ENCODE measurements at regions not wholly inside any gene's neighbourhood (a gene's known extent, or its start where the extent isn't known, plus 50 kb on each side); places are given as distances from the start of the nearest gene placed in this dataset.

DNA sequence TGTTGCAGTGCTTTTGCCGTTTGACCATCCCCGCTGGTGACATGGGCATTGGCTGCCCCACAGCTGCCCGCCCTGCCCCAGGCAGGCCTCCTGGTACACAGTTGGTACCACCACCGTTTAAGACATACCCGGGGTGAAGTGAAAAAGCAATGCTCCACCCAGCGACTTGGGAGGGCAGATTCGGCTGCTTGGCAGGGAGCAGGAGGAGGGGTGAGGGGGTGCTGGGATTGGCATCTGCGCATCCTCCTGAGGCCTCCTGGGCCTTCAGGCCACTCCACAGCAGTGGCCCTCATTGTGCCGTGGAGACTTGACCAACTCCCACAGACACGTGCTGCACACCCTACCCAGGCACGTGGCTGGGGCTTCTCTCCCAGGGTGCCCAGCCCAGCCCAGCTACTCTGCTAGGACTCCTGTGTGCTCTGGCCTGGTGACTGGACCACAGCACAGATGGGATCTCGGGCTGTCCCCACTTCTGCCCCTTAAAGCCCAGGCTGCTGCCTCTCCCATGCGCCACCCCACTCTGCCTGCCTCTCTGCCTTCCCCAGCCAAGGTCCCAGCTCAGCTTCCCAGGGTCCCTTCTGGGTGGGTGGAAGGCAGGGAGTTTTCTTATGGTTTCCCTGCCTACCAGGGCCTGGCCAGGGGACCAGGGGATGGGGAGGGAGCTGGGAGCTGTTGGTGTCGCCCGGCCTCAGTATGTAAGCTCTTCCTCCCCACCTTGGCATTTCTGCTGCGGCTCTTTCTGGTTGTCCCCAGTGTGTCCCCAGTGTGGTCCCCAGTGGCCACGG is 157.0 kb upstream of the HS6ST1 start:
- Histone ChIP-seq H3K4me1 (replicated peaks) (no peaks in the 10 kb centered on the region), H3K27ac (no peak overlapping the region), H3K9me3 (no peaks in the 10 kb centered on the region), H3K36me3 (no peaks in the 10 kb centered on the region), H3K4me3 (no peak overlapping the region), H3K27me3 (replicated peaks; ENCODE audit: insufficient read depth) (no peaks in the 10 kb centered on the region)
- DNase-seq (ENCODE audit: low spot score): no peak
- intact Hi-C loops (cut with DNase I): no loop called here
- no peak for TF ChIP-seq POLR2A (IDR thresholded peaks at IDR 0.05)
- TF ChIP-seq, protein P1, sequence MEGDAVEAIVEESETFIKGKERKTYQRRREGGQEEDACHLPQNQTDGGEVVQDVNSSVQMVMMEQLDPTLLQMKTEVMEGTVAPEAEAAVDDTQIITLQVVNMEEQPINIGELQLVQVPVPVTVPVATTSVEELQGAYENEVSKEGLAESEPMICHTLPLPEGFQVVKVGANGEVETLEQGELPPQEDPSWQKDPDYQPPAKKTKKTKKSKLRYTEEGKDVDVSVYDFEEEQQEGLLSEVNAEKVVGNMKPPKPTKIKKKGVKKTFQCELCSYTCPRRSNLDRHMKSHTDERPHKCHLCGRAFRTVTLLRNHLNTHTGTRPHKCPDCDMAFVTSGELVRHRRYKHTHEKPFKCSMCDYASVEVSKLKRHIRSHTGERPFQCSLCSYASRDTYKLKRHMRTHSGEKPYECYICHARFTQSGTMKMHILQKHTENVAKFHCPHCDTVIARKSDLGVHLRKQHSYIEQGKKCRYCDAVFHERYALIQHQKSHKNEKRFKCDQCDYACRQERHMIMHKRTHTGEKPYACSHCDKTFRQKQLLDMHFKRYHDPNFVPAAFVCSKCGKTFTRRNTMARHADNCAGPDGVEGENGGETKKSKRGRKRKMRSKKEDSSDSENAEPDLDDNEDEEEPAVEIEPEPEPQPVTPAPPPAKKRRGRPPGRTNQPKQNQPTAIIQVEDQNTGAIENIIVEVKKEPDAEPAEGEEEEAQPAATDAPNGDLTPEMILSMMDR (IDR thresholded peaks at IDR 0.05): no peak
- no peak for TF ChIP-seq POLR2AphosphoS5 (IDR thresholded peaks at IDR 0.05)
- 89% methylated on average over 17 of the region's 17 CpGs for WGBS

DNA sequence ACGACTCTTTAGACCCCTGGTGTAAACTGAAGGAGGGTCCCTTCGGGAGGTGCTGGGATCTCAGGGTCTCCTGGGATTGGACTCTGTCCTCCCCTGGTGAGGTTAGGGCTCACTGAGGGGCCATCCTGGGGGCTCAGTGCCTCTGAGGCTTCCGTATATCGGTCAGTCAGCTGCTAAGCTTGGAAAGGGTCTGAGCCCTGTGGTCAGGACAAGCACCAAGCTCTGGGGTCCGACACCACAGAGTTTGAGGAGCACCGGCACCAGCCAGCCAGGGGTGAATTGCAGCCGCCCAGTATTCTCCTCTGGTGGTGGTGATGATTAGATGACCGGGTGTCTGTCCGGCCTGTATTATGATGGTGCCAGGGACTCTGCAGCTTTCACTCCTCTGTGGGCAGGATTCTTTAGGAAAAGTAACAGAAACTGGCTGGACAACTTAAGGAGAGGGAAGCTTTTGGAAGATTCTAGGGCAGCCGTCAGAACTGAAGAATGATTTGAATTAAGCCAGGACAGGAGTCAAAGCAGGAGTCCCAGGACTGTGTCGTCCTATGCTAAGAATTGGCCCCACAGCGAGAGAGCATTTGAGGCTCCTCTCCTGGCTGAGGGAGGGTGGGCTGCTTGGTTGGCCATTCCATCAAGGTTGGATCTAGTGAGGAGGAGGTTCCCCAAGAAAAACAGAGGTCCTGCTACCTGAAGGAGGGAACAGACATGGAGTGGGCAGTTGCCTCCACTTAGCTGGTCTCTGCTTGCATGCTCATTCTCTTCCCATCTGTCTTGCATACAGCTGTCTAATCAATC is 158.6 kb upstream of the HS6ST1 start:
- Histone ChIP-seq H3K9me3 (no peaks in the 10 kb centered on the region), H3K4me3 (no peak overlapping the region), H3K4me1 (replicated peaks) (no peaks in the 10 kb centered on the region), H3K27ac (no peak overlapping the region), H3K27me3 (replicated peaks; ENCODE audit: insufficient read depth) (no peaks in the 10 kb centered on the region), H3K36me3 (no peaks in the 10 kb centered on the region)
- no peak for DNase-seq (ENCODE audit: low spot score)
- 95% methylated on average over 12 of the region's 12 CpGs for WGBS
- TF ChIP-seq POLR2AphosphoS5 (IDR thresholded peaks at IDR 0.05) (no peak), POLR2A (IDR thresholded peaks at IDR 0.05) (no peak)
- TF ChIP-seq, protein P1 (IDR thresholded peaks at IDR 0.05): no peak
- intact Hi-C loops (cut with DNase I): no loop called here

DNA sequence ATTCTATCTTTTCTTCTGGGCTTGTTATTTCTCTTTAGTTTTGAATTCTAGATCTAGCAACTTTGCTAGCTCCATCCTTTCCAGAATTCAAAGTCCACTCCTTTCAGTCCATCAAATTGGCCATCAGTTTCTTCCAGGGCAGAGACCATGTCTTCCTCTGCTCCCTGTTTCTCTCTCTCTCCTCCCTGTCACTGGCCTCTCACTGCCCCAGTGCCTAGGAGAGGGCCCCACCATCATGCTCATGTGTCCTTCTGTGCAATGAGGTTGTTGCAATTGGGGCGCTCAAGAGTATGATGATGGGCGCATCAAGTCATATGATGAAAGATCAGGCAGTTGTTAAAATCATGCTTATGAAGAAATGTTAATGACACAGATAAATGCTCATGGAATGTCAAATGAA is 159.2 kb upstream of the HS6ST1 start:
- DNase-seq (ENCODE audit: low spot score): no peak
- Histone ChIP-seq H3K4me1 (replicated peaks) (no peaks in the 10 kb centered on the region), H3K27ac (no peak overlapping the region), H3K4me3 (no peak overlapping the region), H3K27me3 (replicated peaks; ENCODE audit: insufficient read depth) (no peaks in the 10 kb centered on the region), H3K9me3 (no peaks in the 10 kb centered on the region), H3K36me3 (no peaks in the 10 kb centered on the region)
- 70% methylated on average over 2 of the region's 2 CpGs for WGBS
- no peak for TF ChIP-seq POLR2A (IDR thresholded peaks at IDR 0.05)
- intact Hi-C loops (cut with DNase I): no loop called here

DNA sequence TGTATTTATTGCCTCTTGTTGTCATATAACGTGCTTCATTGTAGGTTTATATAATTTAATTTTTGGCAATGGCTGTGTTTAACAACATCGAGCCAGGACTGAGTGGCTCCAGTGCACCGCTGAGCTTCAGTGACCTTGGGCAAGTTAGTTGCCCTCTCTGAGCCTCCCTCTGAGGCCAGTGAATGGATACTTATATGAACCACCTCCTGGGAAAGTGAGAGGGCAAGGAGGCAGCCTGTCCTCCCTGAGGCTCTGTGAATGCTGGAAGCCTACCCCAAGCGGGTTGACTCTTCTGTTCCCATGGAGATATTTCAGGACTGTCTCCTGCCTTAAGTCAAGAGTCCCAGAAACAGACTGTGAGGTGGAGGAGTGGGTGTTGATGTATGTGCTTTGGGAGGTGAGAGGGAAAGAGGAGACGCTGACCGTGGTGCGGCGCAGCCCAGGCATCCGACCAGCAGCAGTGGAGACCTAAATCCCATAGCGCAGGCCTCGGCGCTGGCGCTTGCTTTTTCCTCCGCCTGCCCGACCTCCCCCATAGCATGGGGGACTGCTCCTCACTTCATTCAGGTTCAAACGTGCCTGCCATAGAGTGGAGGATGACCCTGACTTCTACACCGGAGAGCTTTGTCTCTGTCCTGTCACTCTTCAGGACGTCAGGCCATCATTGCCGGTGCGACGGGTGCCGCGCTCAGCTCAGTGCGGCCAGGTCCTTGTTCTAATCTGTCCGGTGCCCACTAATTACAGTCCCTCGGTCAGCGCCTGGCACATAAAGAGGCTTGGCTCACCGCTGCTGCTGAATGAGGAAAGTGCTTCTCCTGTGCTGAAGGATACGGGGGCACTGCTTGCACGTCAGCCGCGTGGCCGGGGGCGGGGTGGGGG is 167.3 kb upstream of the HS6ST1 start:
- no peaks in the 10 kb centered on the region for H3K27me3 ChIP-seq (replicated peaks; ENCODE audit: insufficient read depth)
- H3K4me1 ChIP-seq (replicated peaks): no peaks in the 10 kb centered on the region
- DNase-seq (ENCODE audit: low spot score): no peak
- no peak overlapping the region for H3K27ac ChIP-seq
- 88% methylated on average over 34 of the region's 34 CpGs for WGBS
- TF ChIP-seq POLR2AphosphoS5 (IDR thresholded peaks at IDR 0.05) (no peak), POLR2A (IDR thresholded peaks at IDR 0.05) (no peak)
- TF ChIP-seq, protein P1 (IDR thresholded peaks at IDR 0.05): no peak
- no peaks in the 10 kb centered on the region for H3K36me3 ChIP-seq
- no peaks in the 10 kb centered on the region for H3K9me3 ChIP-seq
- intact Hi-C loops (cut with DNase I): no loop called here
- H3K4me3 ChIP-seq: no peak overlapping the region

All from prostate gland (tissue), 2 donors.